ENCODE measurements at regions not wholly inside any gene's neighbourhood (a gene's known extent, or its start where the extent isn't known, plus 50 kb on each side); places are given as distances from the start of the nearest gene placed in this dataset.

DNA sequence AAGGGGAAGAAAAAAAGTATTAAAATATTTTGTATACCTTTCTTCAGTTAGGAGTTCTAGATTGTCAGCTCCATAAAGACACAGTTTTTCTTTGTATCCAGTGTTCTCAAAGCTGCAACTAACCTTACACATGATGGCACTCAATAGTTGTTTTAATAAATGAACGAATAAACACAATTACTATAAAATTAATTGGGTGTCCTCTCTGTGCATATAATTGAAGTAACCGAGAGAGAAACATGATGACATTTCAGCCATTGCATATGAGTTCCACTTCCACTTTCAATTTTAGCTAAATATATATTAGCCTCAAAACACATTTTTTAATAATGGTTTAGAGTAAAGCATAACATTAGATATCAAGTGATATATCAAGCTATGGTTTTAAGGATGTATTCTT lies 671.2 kb downstream of the LRFN5 start:
- TF ChIP-seq CTCF (IDR thresholded peaks at IDR 0.05 in 8 of 11, conservative IDR thresholded peaks at IDR 0.05 in 3 of 11) (no peak), POLR2A (IDR thresholded peaks at IDR 0.05) (no peak), POLR2AphosphoS5 (IDR thresholded peaks at IDR 0.05) (no peak)

All from spleen (tissue), 7 donors.